Endothelial cell of umbilical vein (primary cell): ENCODE measurements at regions not wholly inside any gene's neighbourhood (a gene's known extent, or its start where the extent isn't known, plus 50 kb on each side); places are given as distances from the start of the nearest gene placed in this dataset.

Experiments
- BruUV-seq: library from RNA; stranded (reverse); fragments of 400-500 nt; replicated peaks from 2 replicates; lab custom pipeline; 2021; lab: Mats Ljungman, UMichigan
- CTCF ChIA-PET: fragments of 300-600, 350-600 bp; sonication (Branson Sonifier 250); formaldehyde crosslinking; loops from one replicate; lab custom pipeline; 2021; ENCODE audit warnings: antibody characterized with exemption, inconsistent platforms; lab: Charles Lee
- POLR2A ChIA-PET: fragments of 300-600, 350-600 bp; sonication (Branson Sonifier 250); formaldehyde crosslinking; loops from one replicate; lab custom pipeline; 2021; ENCODE audit warnings: antibody characterized with exemption, inconsistent platforms; lab: Charles Lee
- DNase-seq: peaks from one replicate; pipeline ENCODE4 v3.0.0-alpha.2; 2011; ENCODE audit warnings: low read depth, low spot score
- FAIRE-seq: peaks from 2 replicates; lab custom pipeline; 2011; peaks lifted over from hg19 to GRCh38; lab: Jason Lieb, UNC
- H2AFZ ChIP-seq: 2 replicates; pipeline ENCODE4 v1.6.0; 2012; ENCODE audit warnings: low read depth, low read length, control low read depth, inconsistent platforms
- H3K27ac ChIP-seq: 2 replicates; pipeline ENCODE4 v1.5.1; 2011; ENCODE audit warnings: low read depth, mild to moderate bottlenecking, control low read depth, low read length, moderate library complexity; ENCODE audit not compliant: insufficient read depth
- H3K27me3 ChIP-seq, 2 experiments: 2 replicates each; pipeline versions ENCODE4 v1.6.0 to v1.6.1; 2011; ENCODE audit warnings: low read length in 2 of 2, mixed read lengths in 1 of 2; ENCODE audit not compliant: control insufficient read depth in 2 of 2, insufficient read depth in 2 of 2
- H3K36me3 ChIP-seq, 2 experiments: 2 replicates in 1 of 2; 3 replicates in 1 of 2; pipeline ENCODE4 v1.5.1; 2011; ENCODE audit warnings: low read length in 2 of 2, mild to moderate bottlenecking in 1 of 2, moderate library complexity in 1 of 2; ENCODE audit not compliant: control insufficient read depth in 2 of 2, insufficient read depth in 2 of 2; ENCODE audit errors: extremely low read depth in 1 of 2
- H3K4me1 ChIP-seq: 3 replicates; pipeline ENCODE4 v1.5.1; 2011; ENCODE audit warnings: mild to moderate bottlenecking, low read length; ENCODE audit not compliant: control insufficient read depth, insufficient read depth; ENCODE audit errors: extremely low read depth
- H3K4me2 ChIP-seq: 2 replicates; pipeline ENCODE4 v1.6.1; 2011; ENCODE audit warnings: low read length, control low read depth, mixed read lengths; ENCODE audit not compliant: insufficient read depth
- H3K4me3 ChIP-seq, 3 experiments: fragments of 200-600 bp in 1 of 3; sonication (generic), shearing (Covaris generic) in 1 of 3; replicated peaks in 1 of 3; 2 replicates each; pipeline ENCODE4 v1.5.1; 2011 to 2016; ENCODE audit warnings: control low read depth in 3 of 3, low read length in 3 of 3, mild to moderate bottlenecking in 2 of 3, inconsistent platforms in 1 of 3, low read depth in 1 of 3, moderate library complexity in 1 of 3; ENCODE audit not compliant: insufficient read depth in 1 of 3
- H3K79me2 ChIP-seq: 2 replicates; pipeline ENCODE4 v1.6.0; 2012; ENCODE audit warnings: low read length, inconsistent platforms; ENCODE audit not compliant: control insufficient read depth, insufficient read depth
- H3K9ac ChIP-seq: replicated peaks from 2 replicates; pipeline ENCODE3; 2011; ENCODE audit warnings: low read length, control low read depth; ENCODE audit not compliant: insufficient read depth; ENCODE audit errors: extremely low read depth
- H3K9me1 ChIP-seq: replicated peaks from 3 replicates; pipeline ENCODE4 v1.6.0; 2011; ENCODE audit warnings: mild to moderate bottlenecking, low read length; ENCODE audit not compliant: control insufficient read depth, insufficient read depth; ENCODE audit errors: extremely low read depth
- H3K9me3 ChIP-seq: replicated peaks from 2 replicates; pipeline ENCODE4 v1.5.1; 2012; ENCODE audit warnings: low read length, inconsistent platforms; ENCODE audit not compliant: control insufficient read depth, insufficient read depth
- H4K20me1 ChIP-seq: replicated peaks from 2 replicates; pipeline ENCODE3; 2011; ENCODE audit warnings: mild to moderate bottlenecking, low read length; ENCODE audit not compliant: control insufficient read depth, insufficient read depth; ENCODE audit errors: extremely low read depth
- CTCF ChIP-seq, 2 donors: IDR thresholded peaks; 1 replicate in 1 of 2; 2 replicates in 1 of 2; pipeline ENCODE4 v1.5.1; 2011; ENCODE audit warnings: low read length in 2 of 2, mild to moderate bottlenecking in 2 of 2, moderate library complexity in 2 of 2, control low read depth in 1 of 2, inconsistent platforms in 1 of 2, low read depth in 1 of 2; ENCODE audit not compliant: insufficient read depth in 1 of 2; ENCODE audit errors: extremely low read depth in 1 of 2
- EZH2 ChIP-seq: IDR thresholded peaks from 2 replicates; pipeline ENCODE4 v1.6.1; 2012; ENCODE audit warnings: borderline replicate concordance, low read depth, mild to moderate bottlenecking, moderate library complexity, low read length, inconsistent platforms; ENCODE audit not compliant: severe bottlenecking
- FOS ChIP-seq: IDR thresholded peaks from 2 replicates; pipeline ENCODE4 v1.6.1; 2011; ENCODE audit warnings: mild to moderate bottlenecking, low read length, moderate library complexity, borderline replicate concordance; ENCODE audit not compliant: insufficient read depth
- GATA2 ChIP-seq: IDR thresholded peaks from 2 replicates; pipeline ENCODE4 v1.7.0; 2011; ENCODE audit warnings: low read depth, mild to moderate bottlenecking, moderate library complexity, mixed read lengths, low read length; ENCODE audit not compliant: insufficient read length, insufficient read depth
- JUN ChIP-seq: IDR thresholded peaks from 2 replicates; pipeline ENCODE4 v1.6.1; 2011; ENCODE audit warnings: borderline replicate concordance, low read depth; ENCODE audit not compliant: insufficient read length, insufficient read depth
- MAX ChIP-seq: IDR thresholded peaks from 2 replicates; pipeline ENCODE4 v1.6.1; 2011; ENCODE audit not compliant: insufficient read depth, insufficient read length
- MYC ChIP-seq: IDR thresholded peaks from one replicate; pipeline ENCODE4 v1.6.1; 2011; ENCODE audit warnings: mild to moderate bottlenecking, low read depth, low read length
- POLR2A ChIP-seq: IDR thresholded peaks from 2 replicates; pipeline ENCODE4 v1.6.1; 2012; ENCODE audit warnings: low read depth, mild to moderate bottlenecking, control low read depth, low read length
- POLR2AphosphoS5 ChIP-seq: IDR thresholded peaks from 2 replicates; pipeline ENCODE4 v1.6.1; 2012; ENCODE audit warnings: low read depth, mild to moderate bottlenecking, control low read depth, low read length, moderate library complexity; ENCODE audit not compliant: insufficient read depth
- dilution Hi-C: fragments of 300-500 bp; cut with MboI; formaldehyde crosslinking; loops from one replicate; pipeline ENCODE4 v1.15.0; 2019; ENCODE audit warnings: low sequenced_read_pairs; ENCODE audit not compliant: extremely low pct_ligation_motif_present
- intact Hi-C: fragments of 100-400 bp; cut with micrococcal nuclease; formaldehyde crosslinking; loops from one replicate; pipeline ENCODE4 v1.10.0; 2022

GRCh38 chr6:135129136-135129856 is 51.8 kb upstream of the MYB start:
- no peaks in the 10 kb centered on the region for H3K9me3 ChIP-seq
- H3K4me1 ChIP-seq = no peaks in the 10 kb centered on the region
- no TSS peak for BruUV-seq
- no peak overlapping the region for H3K27ac ChIP-seq
- no peak for TF ChIP-seq POLR2A
- no peaks in the 10 kb centered on the region for H3K36me3 ChIP-seq
- intact Hi-C loops (no loop called here), dilution Hi-C loops (no loop called here)
- FAIRE-seq (no peak), DNase-seq (no peak)
- peaks cover 8 to 12% of the 10 kb centered on the region in 2 experiments for H3K27me3 ChIP-seq
- H4K20me1 ChIP-seq = no peaks in the 10 kb centered on the region
- no peak overlapping the region for H2AFZ ChIP-seq
- CTCF ChIA-PET = interaction anchor here (0.6 to 1.5 kb wide), 3 partner anchors 10 to 34 kb away, joined by 3 to 4 read pairs (median 3); no protein-coding TSS in a partner anchor
- no peak overlapping the region for H3K4me3 ChIP-seq
- H3K79me2 ChIP-seq = no peaks in the 10 kb centered on the region
- H3K4me2 ChIP-seq = no peak overlapping the region
- H3K9ac ChIP-seq = no peak overlapping the region
- H3K9me1 ChIP-seq = no peaks in the 10 kb centered on the region
- POLR2A ChIA-PET = no interaction called here

- Histone ChIP-seq H3K4me2 (no peak overlapping the region), H3K4me1 (no peaks in the 10 kb centered on the region), H3K27ac (no peak overlapping the region), H3K36me3 (no peaks in the 10 kb centered on the region), H3K27me3 (peaks cover 8 to 14% of the 10 kb centered on the region in 2 experiments), H3K9ac (no peak overlapping the region), H2AFZ (no peak overlapping the region), H4K20me1 (no peaks in the 10 kb centered on the region), H3K9me1 (no peaks in the 10 kb centered on the region), H3K4me3 (no peak overlapping the region), H3K9me3 (no peaks in the 10 kb centered on the region), H3K79me2 (no peaks in the 10 kb centered on the region)
- dilution Hi-C loops (no loop called here), intact Hi-C loops (no loop called here)
- BruUV-seq = no TSS peak
- POLR2A ChIA-PET = no interaction called here
- CTCF ChIA-PET = interaction anchor here (0.6 to 1.5 kb wide), 3 partner anchors 9 to 35 kb away, joined by 3 to 4 read pairs (median 3); no protein-coding TSS in a partner anchor
- peak; percentile 12 for DNase-seq
- FAIRE-seq = no peak
- no peak for TF ChIP-seq FOS
- TF ChIP-seq CTCF (IDR thresholded peaks at IDR 0.05; ENCODE audit: extremely low read depth in 1 of 2, insufficient read depth in 1 of 2, low read depth in 1 of 2, low read length in 2 of 2) = no peak
- no peak for TF ChIP-seq MYC
- TF ChIP-seq MAX = no peak
- no peak for TF ChIP-seq GATA2
- TF ChIP-seq EZH2 = no peak
- TF ChIP-seq JUN = no peak
- TF ChIP-seq POLR2AphosphoS5 = no peak
- TF ChIP-seq POLR2A = no peak
Measured at GRCh38 chr6:135128268-135128914, 52.7 kb upstream of the MYB start.
